Neural cell (in vitro differentiated cells): ENCODE measurements at regions not wholly inside any gene's neighbourhood (a gene's known extent, or its start where the extent isn't known, plus 50 kb on each side); places are given as distances from the start of the nearest gene placed in this dataset.

Experiments used
- CTCF ChIP-seq: fragments of 450-650 bp; IDR thresholded peaks from 2 replicates; pipeline ENCODE4 v1.5.1; 2014; ENCODE audit warnings: antibody characterized with exemption, mild to moderate bottlenecking, moderate library complexity; ENCODE audit not compliant: poor library complexity, severe bottlenecking
- EZH2 ChIP-seq: fragments of 200-600, 300-800 bp; shearing (Covaris generic), sonication (generic); IDR thresholded peaks from 2 replicates; pipeline ENCODE4 v1.6.1; 2014; ENCODE audit warnings: antibody characterized with exemption, low read length, borderline replicate concordance, mild to moderate bottlenecking; ENCODE audit not compliant: insufficient read depth, poor library complexity, severe bottlenecking
- MXI1 ChIP-seq: fragments of 450-650 bp; conservative IDR thresholded peaks from 2 replicates; pipeline ENCODE4 v1.6.1; 2014; ENCODE audit warnings: antibody characterized with exemption, mild to moderate bottlenecking; ENCODE audit not compliant: poor library complexity, severe bottlenecking
- POLR2AphosphoS5 ChIP-seq: IDR thresholded peaks from 2 replicates; pipeline ENCODE4 v1.6.1; 2012
- RAD21 ChIP-seq: fragments of 450-650 bp; conservative IDR thresholded peaks from 2 replicates; pipeline ENCODE4 v1.6.1; 2014; ENCODE audit warnings: antibody characterized with exemption, mild to moderate bottlenecking, moderate library complexity

DNA sequence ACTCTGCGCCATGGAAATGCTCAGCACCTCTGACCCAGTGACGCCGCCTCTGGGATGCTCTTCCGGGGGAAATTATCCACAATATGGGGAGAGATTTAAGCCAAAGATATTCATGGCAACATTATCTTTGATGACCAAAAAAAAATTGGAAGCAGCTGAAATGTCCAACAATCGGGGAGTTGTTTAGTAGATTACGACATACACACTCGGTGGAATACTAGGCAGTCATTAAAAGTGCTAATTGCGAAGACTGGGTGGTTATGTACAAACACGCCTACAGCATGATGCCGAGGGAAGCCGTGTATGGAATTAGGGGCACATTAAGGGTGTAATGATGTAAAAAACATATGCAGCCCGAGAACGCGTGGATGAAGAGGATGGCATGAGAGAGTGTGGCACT lies 75.2 kb downstream of the UNCX start:
- TF ChIP-seq POLR2AphosphoS5, result no peak
- TF ChIP-seq MXI1, result no peak
- TF ChIP-seq CTCF, result no peak
- TF ChIP-seq EZH2, result no peak
- no peak for TF ChIP-seq RAD21
